Hepatocyte (in vitro differentiated cells): ENCODE measurements at regions not wholly inside any gene's neighbourhood (a gene's known extent, or its start where the extent isn't known, plus 50 kb on each side); places are given as distances from the start of the nearest gene placed in this dataset.

Experiments used
- DNase-seq: peaks from one replicate; pipeline ENCODE4 v3.0.0-alpha.2; 2016; ENCODE audit warnings: low spot score
- H2AFZ ChIP-seq: fragments of 200-600 bp; sonication (generic); 2 replicates; pipeline ENCODE4 v1.6.0; 2016; ENCODE audit warnings: antibody characterized with exemption, mild to moderate bottlenecking
- H3K27ac ChIP-seq: fragments of 200-600 bp; sonication (generic); 2 replicates; pipeline ENCODE4 v1.5.1; 2016; ENCODE audit warnings: mild to moderate bottlenecking
- H3K27me3 ChIP-seq: fragments of 200-600 bp; sonication (generic); 2 replicates; pipeline ENCODE4 v1.6.1; 2016
- H3K36me3 ChIP-seq: fragments of 200-600 bp; sonication (generic); replicated peaks from 2 replicates; pipeline ENCODE4 v1.5.1; 2016; ENCODE audit warnings: low read depth; ENCODE audit not compliant: insufficient read depth
- H3K4me1 ChIP-seq: fragments of 200-600 bp; sonication (generic); 2 replicates; pipeline ENCODE4 v1.5.1; 2016; ENCODE audit warnings: mild to moderate bottlenecking, moderate library complexity; ENCODE audit not compliant: insufficient read depth
- H3K4me2 ChIP-seq: fragments of 200-600 bp; sonication (generic); 2 replicates; pipeline ENCODE4 v1.6.0; 2016
- H3K4me3 ChIP-seq: fragments of 200-600 bp; sonication (generic); 2 replicates; pipeline ENCODE4 v1.5.1; 2016; ENCODE audit warnings: mild to moderate bottlenecking
- H3K79me2 ChIP-seq: fragments of 200-600 bp; sonication (generic); 2 replicates; pipeline ENCODE4 v1.6.0; 2017; ENCODE audit warnings: mild to moderate bottlenecking
- H3K9me2 ChIP-seq: fragments of 200-600 bp; sonication (generic); replicated peaks from 2 replicates; pipeline ENCODE4 v1.6.0; 2017; ENCODE audit warnings: mild to moderate bottlenecking; ENCODE audit not compliant: insufficient read depth
- H3K9me3 ChIP-seq: fragments of 200-600 bp; sonication (generic); 2 replicates; pipeline ENCODE4 v1.5.1; 2016; ENCODE audit warnings: low read depth, mild to moderate bottlenecking
- H4K20me1 ChIP-seq: fragments of 200-600 bp; sonication (generic); 2 replicates; pipeline ENCODE4 v1.6.0; 2016; ENCODE audit warnings: mild to moderate bottlenecking; ENCODE audit not compliant: insufficient read depth, poor library complexity, severe bottlenecking
- EZH2 ChIP-seq: fragments of 200-600 bp; sonication (generic); IDR thresholded peaks from 2 replicates; pipeline ENCODE4 v1.6.1; 2016; ENCODE audit warnings: antibody characterized with exemption, mild to moderate bottlenecking, borderline replicate concordance
- EZH2phosphoT487 ChIP-seq: fragments of 200-600 bp; sonication (generic); IDR thresholded peaks from one replicate; pipeline ENCODE4 v1.6.1; 2018; ENCODE audit warnings: antibody characterized with exemption, mild to moderate bottlenecking, low read depth, moderate library complexity; ENCODE audit not compliant: unreplicated experiment, severe bottlenecking
- whole genome bisulfite sequencing: methylation state at CpG from one replicate; pipeline ENCODE4 v1.1.6; 2016; ENCODE audit warnings: low lambda C conversion rate; ENCODE audit errors: missing lambda C conversion rate; 5-methylcytosine and 5-hydroxymethylcytosine counted together
- TF ChIP-seq, protein P1 (sequence below): fragments of 200-600 bp; sonication (generic); IDR thresholded peaks from 2 replicates; pipeline ENCODE4 v1.5.1; 2016; ENCODE audit warnings: antibody characterized with exemption, mild to moderate bottlenecking; ENCODE audit not compliant: poor library complexity

DNA sequence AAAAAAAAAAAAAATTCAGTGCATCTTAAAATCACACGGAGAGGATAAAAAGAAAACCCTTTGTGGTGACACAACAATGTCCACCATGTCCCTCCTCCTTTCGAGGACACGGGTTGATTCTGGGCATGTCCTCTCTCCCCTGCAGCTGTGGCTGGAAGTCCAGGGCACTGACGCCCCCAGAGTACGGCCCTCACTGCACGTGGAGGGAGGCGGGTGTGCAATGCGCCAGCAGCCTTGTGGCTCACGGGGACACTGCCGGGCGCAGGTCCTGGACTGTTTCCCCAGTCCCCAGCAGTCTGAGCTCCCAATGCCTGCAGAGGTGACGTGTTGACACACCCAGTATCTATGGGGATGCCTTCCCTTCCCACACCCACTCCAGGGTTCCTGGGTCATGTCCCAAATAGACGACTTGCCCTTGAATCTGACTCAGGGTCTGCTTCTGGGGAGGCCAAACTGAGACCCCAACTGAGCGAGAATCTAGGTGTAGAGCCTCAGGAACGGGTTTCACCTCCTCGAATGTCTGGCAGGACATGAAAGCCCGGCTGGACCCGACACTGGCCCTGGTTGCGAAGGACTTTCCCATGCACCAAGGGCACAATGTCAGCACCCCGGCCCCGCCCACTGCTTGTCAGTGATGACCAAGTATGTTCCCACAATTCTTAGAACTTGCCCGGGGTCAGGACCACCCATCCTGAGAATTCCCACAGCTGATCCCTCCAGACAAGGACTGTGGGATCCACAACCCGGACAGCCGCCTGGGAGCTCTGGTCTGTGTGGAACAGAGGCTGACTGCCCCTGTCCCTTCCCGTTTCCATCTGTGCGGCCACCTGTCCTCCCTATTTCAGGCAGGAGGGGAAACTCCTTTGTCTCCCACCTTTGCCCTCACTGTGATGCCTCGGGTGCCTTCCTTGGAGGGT lies 425.1 kb upstream of the SULF2 start:
- Histone ChIP-seq H3K36me3 (no peaks in the 10 kb centered on the region), H3K27me3 (no peaks in the 10 kb centered on the region), H3K4me1 (no peaks in the 10 kb centered on the region), H3K4me3 (no peak overlapping the region), H3K4me2 (no peak overlapping the region), H3K27ac (no peak overlapping the region), H3K79me2 (no peaks in the 10 kb centered on the region), H2AFZ (no peak overlapping the region), H4K20me1 (no peaks in the 10 kb centered on the region), H3K9me3 (no peaks in the 10 kb centered on the region), H3K9me2 (no peaks in the 10 kb centered on the region)
- TF ChIP-seq, protein P1, sequence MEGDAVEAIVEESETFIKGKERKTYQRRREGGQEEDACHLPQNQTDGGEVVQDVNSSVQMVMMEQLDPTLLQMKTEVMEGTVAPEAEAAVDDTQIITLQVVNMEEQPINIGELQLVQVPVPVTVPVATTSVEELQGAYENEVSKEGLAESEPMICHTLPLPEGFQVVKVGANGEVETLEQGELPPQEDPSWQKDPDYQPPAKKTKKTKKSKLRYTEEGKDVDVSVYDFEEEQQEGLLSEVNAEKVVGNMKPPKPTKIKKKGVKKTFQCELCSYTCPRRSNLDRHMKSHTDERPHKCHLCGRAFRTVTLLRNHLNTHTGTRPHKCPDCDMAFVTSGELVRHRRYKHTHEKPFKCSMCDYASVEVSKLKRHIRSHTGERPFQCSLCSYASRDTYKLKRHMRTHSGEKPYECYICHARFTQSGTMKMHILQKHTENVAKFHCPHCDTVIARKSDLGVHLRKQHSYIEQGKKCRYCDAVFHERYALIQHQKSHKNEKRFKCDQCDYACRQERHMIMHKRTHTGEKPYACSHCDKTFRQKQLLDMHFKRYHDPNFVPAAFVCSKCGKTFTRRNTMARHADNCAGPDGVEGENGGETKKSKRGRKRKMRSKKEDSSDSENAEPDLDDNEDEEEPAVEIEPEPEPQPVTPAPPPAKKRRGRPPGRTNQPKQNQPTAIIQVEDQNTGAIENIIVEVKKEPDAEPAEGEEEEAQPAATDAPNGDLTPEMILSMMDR: no peak
- TF ChIP-seq EZH2phosphoT487 (no peak), EZH2 (no peak)
- WGBS: 88% methylated on average over 27 of the region's 27 CpGs
- DNase-seq: no peak

DNA sequence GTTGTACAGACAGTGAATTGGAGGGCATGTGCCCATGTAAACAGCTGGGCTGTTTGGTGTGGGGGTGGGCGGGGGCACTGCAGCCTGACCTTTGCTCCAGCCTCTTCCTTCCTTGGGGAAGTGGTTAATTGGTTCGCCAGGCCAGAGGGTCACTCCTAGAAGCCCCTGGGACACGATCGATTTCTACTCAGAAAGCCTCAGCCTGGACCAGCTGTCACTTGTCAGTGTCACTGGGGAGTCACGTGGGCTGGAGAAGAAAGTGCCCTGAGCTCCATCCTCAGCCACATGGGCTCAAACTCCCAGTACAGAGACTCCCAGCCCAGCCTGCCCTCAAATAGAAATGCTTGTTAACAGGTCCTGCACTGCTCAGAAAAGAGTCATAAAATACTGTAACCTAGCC lies 423.8 kb upstream of the SULF2 start:
- no peaks in the 10 kb centered on the region for H3K4me1 ChIP-seq
- H2AFZ ChIP-seq: no peak overlapping the region
- no peaks in the 10 kb centered on the region for H3K9me2 ChIP-seq
- no peaks in the 10 kb centered on the region for H4K20me1 ChIP-seq
- DNase-seq: no peak
- WGBS: 45% methylated on average over 5 of the region's 5 CpGs
- no peak overlapping the region for H3K4me2 ChIP-seq
- no peaks in the 10 kb centered on the region for H3K27me3 ChIP-seq
- H3K4me3 ChIP-seq: no peak overlapping the region
- H3K36me3 ChIP-seq: no peaks in the 10 kb centered on the region
- no peak overlapping the region for H3K27ac ChIP-seq
- TF ChIP-seq EZH2: no peak
- TF ChIP-seq, protein P1: no peak
- TF ChIP-seq EZH2phosphoT487: no peak
- no peaks in the 10 kb centered on the region for H3K79me2 ChIP-seq
- H3K9me3 ChIP-seq: no peaks in the 10 kb centered on the region

DNA sequence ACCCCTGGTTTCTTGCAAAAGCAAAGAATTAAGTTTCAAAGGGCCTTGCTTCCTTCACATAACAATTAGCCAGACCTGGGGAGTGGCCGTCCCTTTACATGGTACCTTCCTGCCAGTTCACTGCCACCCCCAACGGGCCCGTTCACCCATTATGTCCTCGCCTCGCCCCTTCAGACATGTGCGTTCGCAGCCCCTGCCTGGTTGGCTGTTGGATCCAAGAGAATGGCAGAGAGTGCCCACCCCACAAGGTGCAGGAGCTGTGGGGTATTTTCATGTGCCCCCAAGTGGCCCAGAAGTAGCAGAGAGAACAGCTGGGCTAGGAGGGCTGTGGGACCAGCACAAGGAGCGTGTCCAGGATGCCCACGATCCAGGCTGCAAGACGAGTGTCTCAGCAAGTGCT lies 422.9 kb upstream of the SULF2 start:
- Histone ChIP-seq H3K79me2 (no peaks in the 10 kb centered on the region), H3K4me2 (no peak overlapping the region), H4K20me1 (no peaks in the 10 kb centered on the region), H3K9me3 (no peaks in the 10 kb centered on the region), H3K4me3 (no peak overlapping the region), H3K36me3 (no peaks in the 10 kb centered on the region), H3K9me2 (no peaks in the 10 kb centered on the region), H3K4me1 (no peaks in the 10 kb centered on the region), H3K27ac (no peak overlapping the region), H2AFZ (no peak overlapping the region), H3K27me3 (no peaks in the 10 kb centered on the region)
- DNase-seq: no peak
- 95% methylated on average over 10 of the region's 10 CpGs for whole genome bisulfite sequencing
- TF ChIP-seq EZH2: no peak
- TF ChIP-seq, protein P1: no peak
- no peak for TF ChIP-seq EZH2phosphoT487
